Activated CD4-positive, alpha-beta memory T cell treated with anti-CD3 and anti-CD28 coated beads for 36 hours (primary cell): ENCODE measurements at regions not wholly inside any gene's neighbourhood (a gene's known extent, or its start where the extent isn't known, plus 50 kb on each side); places are given as distances from the start of the nearest gene placed in this dataset.

Source experiments
- CTCF ChIA-PET: fragments of 350-600 bp; sonication (Branson Sonifier 250); formaldehyde crosslinking; loops from one replicate; lab custom pipeline; 2021; ENCODE audit warnings: antibody characterized with exemption, inconsistent platforms; lab: Charles Lee
- POLR2A ChIA-PET: fragments of 350-600 bp; sonication (Branson Sonifier 250); formaldehyde crosslinking; loops from one replicate; lab custom pipeline; 2021; ENCODE audit warnings: antibody characterized with exemption; lab: Charles Lee
- DNase-seq: peaks from one replicate; pipeline ENCODE4 v3.0.0-alpha.2; 2020
- H3K27ac Mint-ChIP-seq: one replicate; pipeline ENCODE4 v1.8.0; 2021; ENCODE audit warnings: mixed read lengths
- H3K27me3 Mint-ChIP-seq: one replicate; pipeline ENCODE4 v1.8.0; 2021; ENCODE audit warnings: mixed read lengths
- H3K36me3 Mint-ChIP-seq: one replicate; pipeline ENCODE4 v1.8.0; 2021; ENCODE audit warnings: mixed read lengths
- H3K4me1 Mint-ChIP-seq: one replicate; pipeline ENCODE4 v1.8.0; 2021; ENCODE audit warnings: low read depth, mixed read lengths
- H3K4me3 Mint-ChIP-seq: one replicate; pipeline ENCODE4 v1.8.0; 2021; ENCODE audit warnings: mild to moderate bottlenecking, mixed read lengths
- H3K9me3 Mint-ChIP-seq: one replicate; pipeline ENCODE4 v1.8.0; 2021; ENCODE audit warnings: mixed read lengths
- intact Hi-C: fragments of 100-400 bp; cut with micrococcal nuclease; formaldehyde crosslinking; loops from one replicate; pipeline ENCODE4 v1.15.1; 2023

DNA sequence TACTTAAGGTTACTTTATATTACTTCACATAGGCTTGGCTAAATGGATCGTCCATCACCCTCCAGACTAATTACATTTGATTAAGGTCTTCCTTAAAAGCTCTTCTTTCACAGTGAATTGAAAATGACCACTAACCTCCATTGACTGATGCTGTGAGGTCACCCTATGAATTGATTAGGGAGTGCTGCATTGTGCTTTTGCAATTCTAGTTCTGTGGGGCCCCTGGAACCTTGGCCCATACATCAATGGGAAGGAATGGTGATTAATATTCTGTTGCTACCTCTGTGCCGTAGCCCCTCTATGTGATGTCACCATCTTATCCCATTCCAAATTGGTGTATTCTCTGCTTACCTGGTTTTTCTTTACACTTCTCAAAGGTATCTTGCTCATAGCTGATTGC is 682.2 kb downstream of the SQOR start:
- no peaks in the 10 kb centered on the region for H3K9me3 Mint-ChIP-seq
- POLR2A ChIA-PET: no interaction called here

DNA sequence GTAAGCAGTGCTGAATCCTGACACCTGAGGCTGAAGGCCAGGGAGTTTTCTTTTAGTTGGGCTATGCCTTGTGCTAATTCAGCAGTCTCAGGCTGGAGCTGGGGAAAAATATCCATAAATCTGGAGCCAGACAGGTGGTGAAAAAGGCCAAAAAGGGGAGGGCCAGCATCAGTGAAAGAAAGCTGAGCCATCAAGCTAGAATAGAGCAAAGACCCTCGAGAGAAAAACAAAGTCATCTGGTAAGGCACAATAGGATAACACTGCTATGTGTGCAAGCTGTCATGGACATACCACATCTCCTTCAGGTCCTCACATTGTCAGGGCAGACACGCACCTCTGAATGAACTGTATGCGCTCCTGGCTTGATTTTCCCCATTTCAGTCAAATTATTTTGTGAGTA is 687.9 kb downstream of the SQOR start:
- Mint-ChIP-seq H3K9me3 (no peaks in the 10 kb centered on the region), H3K27ac (no peak overlapping the region)
- CTCF ChIA-PET: no interaction called here

More for the DNA sequence above, 682.2 kb downstream of the SQOR start:
- Mint-ChIP-seq H3K36me3 (no peaks in the 10 kb centered on the region), H3K4me1 (no peaks in the 10 kb centered on the region), H3K4me3 (no peak overlapping the region), H3K27me3 (no peaks in the 10 kb centered on the region), H3K27ac (no peak overlapping the region)
- DNase-seq: no peak
- CTCF ChIA-PET: no interaction called here
- intact Hi-C loops: loop anchor here (10.0 kb wide), 1 partner anchor 1668 kb away; no protein-coding TSS in a partner anchor

GRCh38 chr15:46326173-46326572 is 691.3 kb downstream of the SQOR start:
- POLR2A ChIA-PET: no interaction called here
- DNase-seq: no peak
- Mint-ChIP-seq H3K4me3 (no peak overlapping the region), H3K4me1 (no peaks in the 10 kb centered on the region), H3K27ac (no peak overlapping the region), H3K9me3 (no peaks in the 10 kb centered on the region), H3K27me3 (no peaks in the 10 kb centered on the region), H3K36me3 (no peaks in the 10 kb centered on the region)
- intact Hi-C loops: no loop called here
- CTCF ChIA-PET: no interaction called here

More for the DNA sequence above, 687.9 kb downstream of the SQOR start:
- Mint-ChIP-seq H3K36me3 (no peaks in the 10 kb centered on the region), H3K27me3 (no peaks in the 10 kb centered on the region), H3K4me3 (no peak overlapping the region), H3K4me1 (no peaks in the 10 kb centered on the region)
- no peak for DNase-seq
- intact Hi-C loops: no loop called here
- POLR2A ChIA-PET: no interaction called here

DNA sequence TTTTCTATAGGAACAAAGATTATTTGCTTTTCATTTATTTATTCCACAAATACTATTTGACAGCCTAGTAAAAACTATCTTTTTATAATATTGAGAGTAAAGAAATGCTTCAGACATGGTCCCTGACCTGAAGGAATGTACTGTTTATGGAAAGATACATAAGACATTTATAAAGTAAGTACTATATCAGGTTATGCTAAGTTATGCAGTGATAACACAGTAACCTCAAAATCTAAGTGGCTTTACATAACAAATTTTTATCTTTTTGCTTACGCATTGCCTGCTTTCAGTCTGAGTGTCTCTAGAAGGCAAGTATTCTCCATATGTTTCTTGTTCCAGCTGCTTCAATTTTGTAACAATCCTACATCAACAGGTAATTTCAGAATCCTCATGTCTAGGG is 694.0 kb downstream of the SQOR start:
- intact Hi-C loops: no loop called here
- Mint-ChIP-seq H3K4me1 (no peaks in the 10 kb centered on the region), H3K36me3 (no peaks in the 10 kb centered on the region), H3K27ac (no peak overlapping the region), H3K9me3 (no peaks in the 10 kb centered on the region), H3K4me3 (no peak overlapping the region), H3K27me3 (no peaks in the 10 kb centered on the region)
- DNase-seq: no peak
- POLR2A ChIA-PET: no interaction called here
- CTCF ChIA-PET: no interaction called here

- CTCF ChIA-PET: no interaction called here
- H3K27me3 Mint-ChIP-seq: no peaks in the 10 kb centered on the region
- POLR2A ChIA-PET: no interaction called here
- intact Hi-C loops: no loop called here
- H3K9me3 Mint-ChIP-seq: no peaks in the 10 kb centered on the region
- H3K4me3 Mint-ChIP-seq: no peak overlapping the region
- no peak overlapping the region for H3K27ac Mint-ChIP-seq
- H3K4me1 Mint-ChIP-seq: no peaks in the 10 kb centered on the region
- H3K36me3 Mint-ChIP-seq: no peaks in the 10 kb centered on the region
- no peak for DNase-seq
Observed at GRCh38 chr15:46329876-46330275, 695.0 kb downstream of the SQOR start.

DNA sequence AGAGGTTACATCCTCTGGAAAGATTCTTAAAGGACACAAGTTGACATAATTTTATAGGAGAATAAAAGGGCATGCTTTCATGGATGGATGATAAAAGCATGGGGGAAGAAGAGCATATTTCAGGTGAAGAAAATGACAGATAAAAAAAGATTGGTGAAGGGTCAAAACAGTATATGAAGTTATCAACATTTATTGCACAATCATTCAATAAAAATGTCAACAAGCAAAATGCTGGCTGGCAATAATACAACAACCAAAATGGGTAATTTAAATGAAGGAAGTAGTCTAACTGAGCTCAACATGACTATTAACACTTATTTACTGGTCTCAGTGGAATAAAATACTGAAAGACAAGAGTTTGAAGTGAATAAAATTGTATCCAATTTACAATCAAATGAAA is 696.7 kb downstream of the SQOR start:
- H3K36me3 Mint-ChIP-seq: no peaks in the 10 kb centered on the region

DNA sequence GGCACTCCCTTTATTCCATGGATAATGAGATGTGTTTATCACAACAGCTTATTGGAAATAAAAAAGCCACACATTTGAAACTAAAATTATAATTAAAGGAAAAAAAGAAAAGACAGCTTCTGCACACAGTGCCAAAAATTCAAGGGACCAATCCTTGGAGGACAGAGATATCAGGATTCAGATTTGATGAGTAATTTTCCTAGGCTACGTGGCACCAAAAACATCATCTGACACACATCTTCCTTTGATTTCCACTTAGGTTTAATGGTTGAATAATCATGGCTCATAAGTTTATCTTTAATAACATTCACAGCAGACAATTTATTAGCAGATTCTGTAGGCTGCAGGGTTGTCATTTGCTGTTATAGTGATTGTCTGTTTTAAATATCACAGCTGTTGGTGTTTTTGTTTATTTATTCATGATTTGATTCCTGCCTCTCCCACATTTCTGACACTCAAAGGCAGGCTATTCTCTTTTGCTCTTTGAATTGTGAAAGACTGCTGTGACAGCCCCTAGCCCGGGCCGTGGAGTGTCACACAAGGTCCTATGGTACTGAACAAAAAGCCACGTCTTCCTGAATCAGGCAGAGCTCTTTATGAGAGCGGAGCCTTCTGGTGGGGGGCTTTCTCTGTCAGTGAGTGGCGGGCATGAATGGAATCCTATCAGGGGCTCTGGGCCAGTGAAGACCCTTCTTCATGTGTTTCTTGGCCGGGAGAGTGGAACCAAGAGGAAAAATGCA is 708.5 kb downstream of the SQOR start:
- Mint-ChIP-seq H3K9me3 (peaks cover 3% of the 10 kb centered on the region), H3K4me3 (no peak overlapping the region), H3K36me3 (no peaks in the 10 kb centered on the region), H3K4me1 (no peaks in the 10 kb centered on the region), H3K27me3 (no peaks in the 10 kb centered on the region), H3K27ac (no peak overlapping the region)
- no peak for DNase-seq
- CTCF ChIA-PET: no interaction called here
- POLR2A ChIA-PET: no interaction called here
- intact Hi-C loops: no loop called here

More for the DNA sequence above, 696.7 kb downstream of the SQOR start:
- intact Hi-C loops: no loop called here
- Mint-ChIP-seq H3K4me1 (no peaks in the 10 kb centered on the region), H3K4me3 (no peak overlapping the region), H3K27me3 (no peaks in the 10 kb centered on the region), H3K27ac (no peak overlapping the region), H3K9me3 (no peaks in the 10 kb centered on the region)
- DNase-seq: no peak
- ChIA-PET CTCF (no interaction called here), POLR2A (no interaction called here)

DNA sequence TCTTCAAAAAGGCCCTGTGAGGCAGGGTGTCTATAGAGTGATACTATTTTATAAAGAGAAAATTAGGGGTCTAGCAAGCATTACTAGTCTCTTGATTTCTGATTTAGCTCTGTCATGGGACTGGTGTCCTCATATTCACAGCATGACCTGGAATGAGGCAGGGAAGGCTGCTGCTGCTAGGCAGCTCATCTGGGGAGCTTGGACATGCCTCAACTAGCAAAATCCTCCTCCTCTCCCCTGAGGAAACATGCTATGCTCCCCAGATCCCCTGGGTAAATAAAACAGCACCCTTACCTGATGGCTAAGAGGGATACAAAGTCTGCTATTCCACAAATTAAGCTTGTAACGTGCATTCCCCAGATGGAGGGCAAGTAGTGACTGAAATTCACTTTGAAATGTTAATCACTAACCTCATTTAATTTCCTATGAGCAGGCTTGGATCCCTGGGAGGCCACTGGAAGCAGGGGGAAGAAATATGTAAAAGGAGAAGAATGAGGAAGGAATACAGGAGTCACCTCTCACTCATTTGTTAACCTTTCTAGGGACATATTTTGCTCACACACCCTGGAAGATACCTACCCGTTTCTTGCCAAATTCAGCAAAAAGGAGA is 709.4 kb downstream of the SQOR start:
- Mint-ChIP-seq H3K9me3 (no peaks in the 10 kb centered on the region), H3K4me1 (no peaks in the 10 kb centered on the region), H3K36me3 (no peaks in the 10 kb centered on the region), H3K27ac (no peak overlapping the region), H3K4me3 (no peak overlapping the region), H3K27me3 (no peaks in the 10 kb centered on the region)
- intact Hi-C loops: no loop called here
- POLR2A ChIA-PET: no interaction called here
- CTCF ChIA-PET: interaction anchor here (0.9 kb wide), 1 partner anchor 8 kb away, joined by 5 read pairs; no protein-coding TSS in a partner anchor
- DNase-seq: no peak

- no peaks in the 10 kb centered on the region for H3K4me1 Mint-ChIP-seq
Observed at GRCh38 chr15:46344915-46345314, 710.1 kb downstream of the SQOR start.

GRCh38 chr15:46354443-46354842 is 719.6 kb downstream of the SQOR start:
- ChIA-PET POLR2A (no interaction called here), CTCF (interaction anchor here (0.5 kb wide), 1 partner anchor 12 kb away, joined by 3 read pairs; no protein-coding TSS in a partner anchor)
- no peak for DNase-seq
- H3K27ac Mint-ChIP-seq: no peak overlapping the region
- H3K27me3 Mint-ChIP-seq: no peaks in the 10 kb centered on the region
- no peaks in the 10 kb centered on the region for H3K4me1 Mint-ChIP-seq
- no peak overlapping the region for H3K4me3 Mint-ChIP-seq
- H3K36me3 Mint-ChIP-seq: no peaks in the 10 kb centered on the region
- H3K9me3 Mint-ChIP-seq: peaks cover 7% of the 10 kb centered on the region
- intact Hi-C loops: no loop called here

More at GRCh38 chr15:46344915-46345314, 710.1 kb downstream of the SQOR start:
- H3K4me3 Mint-ChIP-seq: no peak overlapping the region
- H3K27me3 Mint-ChIP-seq: no peaks in the 10 kb centered on the region
- intact Hi-C loops: no loop called here
- ChIA-PET CTCF (interaction anchor here (0.9 kb wide), 1 partner anchor 9 kb away, joined by 5 read pairs; no protein-coding TSS in a partner anchor), POLR2A (no interaction called here)
- no peak for DNase-seq
- H3K36me3 Mint-ChIP-seq: no peaks in the 10 kb centered on the region
- H3K9me3 Mint-ChIP-seq: no peaks in the 10 kb centered on the region
- no peak overlapping the region for H3K27ac Mint-ChIP-seq

DNA sequence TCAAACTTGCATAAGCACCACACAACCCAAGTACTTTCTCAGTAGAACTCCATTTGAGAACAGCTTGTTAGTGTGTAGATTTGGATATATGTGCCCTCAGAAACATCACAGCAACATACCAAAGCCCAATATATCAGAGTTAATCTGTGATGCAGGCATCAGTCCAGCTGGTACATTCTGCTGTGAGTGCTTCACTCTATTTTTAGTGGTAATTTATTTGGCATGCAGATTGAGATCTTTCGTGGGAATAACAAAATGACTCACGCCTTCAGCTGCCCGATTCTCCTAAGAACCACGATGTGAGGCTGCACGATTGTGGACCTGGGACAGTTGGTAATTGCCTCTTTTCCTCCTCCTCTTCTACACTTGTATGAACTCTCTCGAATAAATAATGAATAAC is 730.7 kb downstream of the SQOR start:
- Mint-ChIP-seq H3K36me3 (no peaks in the 10 kb centered on the region), H3K4me1 (no peaks in the 10 kb centered on the region), H3K9me3 (peaks cover 4% of the 10 kb centered on the region), H3K4me3 (no peak overlapping the region), H3K27me3 (no peaks in the 10 kb centered on the region), H3K27ac (no peak overlapping the region)
- ChIA-PET POLR2A (no interaction called here), CTCF (interaction anchor here (1.3 kb wide), 1 partner anchor 46 kb away, joined by 3 read pairs; no protein-coding TSS in a partner anchor)
- no peak for DNase-seq
- intact Hi-C loops: no loop called here

DNA sequence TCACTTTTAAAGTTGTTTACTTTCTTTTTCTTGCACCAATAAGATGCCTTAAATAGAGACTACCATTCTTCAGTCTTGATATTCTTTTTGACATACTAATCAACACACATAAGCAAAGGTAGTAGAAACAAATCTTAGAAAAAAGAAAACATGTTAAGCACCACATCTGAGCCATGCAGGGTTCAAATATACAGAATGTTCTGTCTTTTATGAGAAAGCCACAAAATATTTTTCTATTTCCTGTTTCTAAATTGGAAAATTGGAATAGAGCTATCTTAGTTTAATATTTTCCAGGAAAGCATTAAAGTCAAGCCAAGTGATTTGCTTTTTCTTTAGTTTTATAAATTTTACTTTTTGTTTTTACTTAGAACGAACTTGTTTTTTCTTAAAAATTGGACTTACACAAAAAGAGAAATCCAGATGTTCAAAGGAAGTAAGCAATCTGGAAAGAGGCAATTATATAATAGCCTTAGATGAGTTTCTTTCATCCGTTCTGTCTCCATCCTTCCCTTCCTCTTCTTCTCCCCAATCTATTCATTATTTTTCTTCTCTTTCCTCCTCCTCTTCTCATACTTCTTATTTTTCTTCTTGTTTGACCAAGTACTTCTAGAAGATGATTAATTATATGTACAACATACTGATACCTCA is 731.7 kb downstream of the SQOR start:
- no peak overlapping the region for H3K27ac Mint-ChIP-seq
- H3K4me1 Mint-ChIP-seq: no peaks in the 10 kb centered on the region
- CTCF ChIA-PET: interaction anchor here (1.3 kb wide), 1 partner anchor 47 kb away, joined by 3 read pairs; no protein-coding TSS in a partner anchor
- H3K27me3 Mint-ChIP-seq: no peaks in the 10 kb centered on the region
- intact Hi-C loops: no loop called here
- H3K4me3 Mint-ChIP-seq: no peak overlapping the region
- peaks cover 11% of the 10 kb centered on the region for H3K9me3 Mint-ChIP-seq
- H3K36me3 Mint-ChIP-seq: no peaks in the 10 kb centered on the region
- DNase-seq: no peak
- POLR2A ChIA-PET: no interaction called here
